ENCODE measurements at regions not wholly inside any gene's neighbourhood (a gene's known extent, or its start where the extent isn't known, plus 50 kb on each side); places are given as distances from the start of the nearest gene placed in this dataset.

DNA sequence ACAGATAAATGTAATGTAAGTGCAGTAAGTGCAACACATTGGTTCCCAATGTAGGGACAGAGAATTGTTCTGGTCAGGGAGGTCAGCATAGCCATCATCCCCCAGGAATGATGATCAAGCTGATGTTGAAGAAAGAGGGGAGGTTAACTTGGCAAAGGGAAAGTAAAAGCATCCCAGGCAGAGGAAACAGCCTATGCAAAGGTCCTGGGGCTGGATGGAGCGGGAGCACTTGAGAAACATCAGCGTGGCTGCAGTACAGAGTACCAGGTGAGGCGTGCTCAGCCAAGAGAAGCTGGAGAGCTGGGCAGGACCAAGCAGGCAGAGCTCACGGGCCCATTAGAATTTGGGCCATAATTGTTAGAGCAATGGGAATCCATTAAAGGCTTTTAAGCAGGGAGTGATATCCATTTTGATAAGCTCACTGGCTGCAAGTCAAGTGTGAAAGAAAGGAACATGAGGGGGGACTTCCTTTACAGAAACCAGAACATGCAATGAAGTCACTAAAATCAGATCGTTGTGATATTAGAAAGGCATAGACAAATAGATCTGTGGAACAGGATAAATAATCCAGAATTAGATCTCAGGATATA is 50.1 kb upstream of the HAND1 start:
- no peak overlapping the region for H3K27ac ChIP-seq (ENCODE audit: low read depth, low read length)

More for the DNA sequence above, 50.1 kb upstream of the HAND1 start:
- peaks cover 12% of the 10 kb centered on the region for H3K4me1 ChIP-seq (ENCODE audit: control insufficient read depth, insufficient read depth, low read length)
- H3K36me3 ChIP-seq (ENCODE audit: control insufficient read depth, insufficient read depth, low read length): no peaks in the 10 kb centered on the region
- no peaks in the 10 kb centered on the region for H3K27me3 ChIP-seq (ENCODE audit: control insufficient read depth, insufficient read depth, low read length)
- no peak overlapping the region for H3K9ac ChIP-seq (ENCODE audit: low read length)
- no peak overlapping the region for H3K4me3 ChIP-seq (ENCODE audit: low read length)
